Urinary bladder (tissue), 3 donors: ENCODE measurements at regions not wholly inside any gene's neighbourhood (a gene's known extent, or its start where the extent isn't known, plus 50 kb on each side); places are given as distances from the start of the nearest gene placed in this dataset.

Experiments used
- DNase-seq: peaks from one replicate; pipeline ENCODE4 v3.0.0-alpha.2; 2015; ENCODE audit errors: extremely low spot score
- H3K27ac ChIP-seq: one replicate; pipeline ENCODE4 v1.5.1; 2013; ENCODE audit warnings: low read depth, mild to moderate bottlenecking, moderate library complexity
- H3K36me3 ChIP-seq: one replicate; pipeline ENCODE4 v1.6.1; 2013; ENCODE audit warnings: mild to moderate bottlenecking, moderate library complexity; ENCODE audit not compliant: insufficient read depth
- H3K4me1 ChIP-seq: one replicate; pipeline ENCODE4 v1.6.1; 2013; ENCODE audit warnings: mild to moderate bottlenecking, moderate library complexity; ENCODE audit not compliant: insufficient read depth
- H3K4me3 ChIP-seq: one replicate; pipeline ENCODE4 v1.5.1; 2013; ENCODE audit warnings: low read depth, low read length
- WGBS: extraction: QIAGEN DNeasy Blood & Tissue Kit; methylation state at CpG from one replicate; pipeline ENCODE4 v1.1.7; 2013; 5-methylcytosine and 5-hydroxymethylcytosine counted together
- donor health status: healthy with polysubstance abuse.
- donor health status: healthy.

DNA sequence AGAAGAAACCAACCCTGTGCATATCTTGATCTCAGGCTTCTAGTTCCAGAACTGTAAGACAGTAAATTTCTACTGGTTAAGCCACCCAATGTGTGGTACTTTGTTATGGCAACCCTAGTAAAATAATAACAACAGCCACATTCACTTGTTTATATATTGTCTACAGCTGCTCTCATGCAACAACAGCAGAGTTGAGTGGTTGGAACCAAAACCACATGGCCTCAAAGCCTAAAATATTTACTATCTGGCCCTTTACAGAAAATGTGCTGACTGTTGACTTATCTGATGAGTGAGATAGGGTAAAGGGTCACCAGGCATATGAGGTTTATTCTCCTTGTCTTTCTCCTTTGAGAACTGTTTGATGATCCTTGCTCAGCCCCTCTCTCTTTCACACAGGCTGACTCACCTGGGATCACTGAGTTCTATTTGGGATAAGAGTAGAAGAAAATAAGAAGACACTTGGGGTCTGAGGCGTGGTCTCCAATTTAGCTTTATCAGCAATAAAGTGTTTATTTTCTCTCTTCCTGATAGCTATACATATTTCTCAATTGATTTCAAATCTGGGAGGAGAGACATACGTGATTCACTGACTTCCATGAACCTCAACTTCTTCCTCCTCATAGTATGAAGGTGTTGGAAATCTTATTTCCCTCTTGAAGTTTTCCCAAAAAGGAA lies 227.5 kb upstream of the STARD13 start:
- Histone ChIP-seq H3K27ac (no peak overlapping the region), H3K36me3 (no peaks in the 10 kb centered on the region), H3K4me3 (no peak overlapping the region), H3K4me1 (no peaks in the 10 kb centered on the region)
- WGBS = 96% methylated on average over 2 of the region's 2 CpGs
- no peak for DNase-seq

DNA sequence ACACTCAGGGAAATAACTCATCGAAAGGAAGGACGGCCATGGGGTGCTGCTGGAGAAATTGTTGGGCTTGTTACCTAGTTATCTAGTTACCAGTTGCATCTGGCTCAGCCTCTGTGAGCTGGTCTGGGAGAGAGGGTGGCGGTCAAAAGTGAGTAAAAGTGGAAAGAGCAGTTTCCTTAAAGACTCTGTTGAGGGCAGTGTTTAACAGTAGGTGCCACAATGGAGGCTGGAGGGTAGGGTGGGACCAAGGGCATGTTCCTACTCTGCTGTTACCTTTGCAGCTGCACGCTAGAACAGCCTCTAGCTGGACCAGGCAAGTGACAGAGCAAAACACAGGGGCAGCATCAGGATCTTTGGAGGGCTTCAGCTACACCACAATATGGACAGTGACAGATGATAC lies 228.8 kb upstream of the STARD13 start:
- no peak for DNase-seq
- no peak overlapping the region for H3K4me3 ChIP-seq
- H3K36me3 ChIP-seq = no peaks in the 10 kb centered on the region
- no peak overlapping the region for H3K27ac ChIP-seq
- WGBS = 90% methylated on average over 4 of the region's 4 CpGs
- no peaks in the 10 kb centered on the region for H3K4me1 ChIP-seq

DNA sequence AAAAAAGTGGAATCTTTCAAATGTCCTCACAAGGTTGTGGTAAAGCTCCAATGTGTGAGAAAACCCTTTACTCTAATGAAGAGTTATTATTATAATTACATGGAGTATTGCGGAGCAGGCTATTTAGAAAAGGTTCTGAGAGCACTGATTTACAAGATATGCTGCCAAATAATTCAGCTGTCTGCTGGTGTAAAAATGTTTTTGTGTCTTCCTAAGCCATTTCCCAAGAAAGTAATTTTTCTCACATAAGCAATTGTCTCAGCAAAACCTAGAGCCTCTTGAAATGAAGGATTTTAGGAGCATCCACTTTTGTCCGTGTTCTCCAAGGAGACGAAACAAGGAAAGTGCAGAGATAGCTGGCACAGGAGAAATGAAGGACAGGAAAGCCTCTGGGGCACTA lies 229.6 kb upstream of the STARD13 start:
- no peak for DNase-seq
- no peaks in the 10 kb centered on the region for H3K36me3 ChIP-seq
- no peaks in the 10 kb centered on the region for H3K4me1 ChIP-seq
- WGBS = 90% methylated on average over 3 of the region's 3 CpGs
- no peak overlapping the region for H3K4me3 ChIP-seq
- no peak overlapping the region for H3K27ac ChIP-seq

DNA sequence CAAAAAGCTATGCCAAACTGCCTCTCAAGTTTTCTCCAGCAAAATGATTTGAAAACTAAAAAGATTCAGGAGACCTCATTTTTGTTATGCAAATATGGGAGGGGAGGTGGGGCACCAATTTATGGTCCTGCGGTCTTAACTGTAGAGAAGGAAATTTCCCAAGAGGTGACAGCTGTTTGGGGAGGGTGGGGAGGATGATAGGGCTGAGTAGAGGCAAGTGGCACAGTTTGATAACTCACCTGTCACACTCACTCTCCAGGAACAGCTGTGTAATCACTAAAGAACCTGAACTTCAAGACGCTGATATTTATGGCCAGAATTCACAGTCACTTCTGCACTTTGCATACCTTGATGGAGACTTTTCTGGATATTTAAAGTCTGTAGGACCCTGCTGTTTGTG lies 232.9 kb upstream of the STARD13 start:
- Histone ChIP-seq H3K4me3 (no peak overlapping the region), H3K4me1 (no peaks in the 10 kb centered on the region), H3K27ac (no peak overlapping the region), H3K36me3 (peaks cover 2% of the 10 kb centered on the region)
- DNase-seq = no peak
- 85% methylated on average over 2 of the region's 2 CpGs for WGBS

DNA sequence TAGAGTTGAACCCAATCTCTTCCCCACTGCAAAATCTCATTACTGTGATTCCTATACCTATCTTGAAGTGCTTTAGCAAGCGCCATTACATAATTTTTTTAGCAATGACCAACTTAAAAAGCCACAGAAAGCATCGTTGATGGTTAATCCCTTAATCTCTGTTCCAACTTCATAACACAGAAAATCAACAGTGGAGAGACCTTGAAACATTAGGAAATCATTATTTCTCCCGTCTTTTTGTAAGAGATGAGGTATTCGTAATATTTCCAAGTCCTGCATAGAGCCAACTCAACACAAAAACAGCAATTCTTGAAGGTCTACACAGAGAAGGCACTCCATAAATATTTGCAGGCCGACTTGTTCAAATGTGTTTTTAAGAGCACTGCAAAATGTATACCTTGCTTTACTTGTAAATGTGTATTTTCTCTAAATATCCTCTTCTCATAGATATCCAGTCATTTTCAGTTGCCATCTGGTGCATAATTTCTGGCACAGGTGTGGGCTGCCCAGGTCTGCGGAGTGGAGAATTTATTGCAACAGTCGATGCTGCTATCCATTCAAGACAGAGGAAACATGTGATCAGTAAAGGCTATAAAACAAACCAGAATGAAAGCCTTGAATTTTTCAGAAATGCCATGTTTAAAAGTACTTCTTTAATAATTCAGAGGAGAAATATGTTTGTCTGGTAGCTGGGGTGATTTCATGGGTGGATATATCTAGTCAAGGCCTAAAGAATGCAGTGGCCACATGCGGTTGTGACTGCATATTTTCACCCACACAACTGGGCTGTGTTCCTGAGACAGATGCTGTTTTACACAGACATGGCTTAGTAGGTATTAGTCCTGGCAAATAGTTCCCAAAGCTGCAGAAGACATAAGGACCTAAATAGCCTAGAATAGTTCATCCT lies 234.3 kb upstream of the STARD13 start:
- no peak for DNase-seq
- H3K36me3 ChIP-seq = peaks cover 2% of the 10 kb centered on the region
- H3K4me3 ChIP-seq = no peak overlapping the region
- no peaks in the 10 kb centered on the region for H3K4me1 ChIP-seq
- H3K27ac ChIP-seq = no peak overlapping the region
- 66% methylated on average over 8 of the region's 8 CpGs for WGBS

DNA sequence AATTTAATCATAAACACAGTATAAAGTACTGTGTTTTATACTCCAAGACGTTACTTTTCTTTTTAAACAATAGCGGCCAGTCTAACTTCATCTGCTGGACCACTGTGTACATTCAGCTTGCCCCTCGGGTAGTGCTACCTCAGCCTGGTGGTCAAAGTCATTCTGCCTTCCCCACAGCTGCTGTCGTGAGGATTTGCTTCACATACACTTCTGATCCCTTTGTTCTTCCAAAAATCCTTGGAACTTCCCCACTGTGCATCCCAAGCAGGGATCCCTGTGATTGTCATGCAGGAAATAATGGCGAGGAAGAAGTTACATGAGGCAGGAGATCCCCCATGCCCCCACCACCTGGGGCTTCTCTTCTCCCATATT lies 234.9 kb upstream of the STARD13 start:
- 50% methylated on average over 5 of the region's 5 CpGs for WGBS
- H3K4me1 ChIP-seq = no peaks in the 10 kb centered on the region
- no peak overlapping the region for H3K4me3 ChIP-seq
- H3K27ac ChIP-seq = no peak overlapping the region
- H3K36me3 ChIP-seq = peaks cover 2% of the 10 kb centered on the region
- no peak for DNase-seq

DNA sequence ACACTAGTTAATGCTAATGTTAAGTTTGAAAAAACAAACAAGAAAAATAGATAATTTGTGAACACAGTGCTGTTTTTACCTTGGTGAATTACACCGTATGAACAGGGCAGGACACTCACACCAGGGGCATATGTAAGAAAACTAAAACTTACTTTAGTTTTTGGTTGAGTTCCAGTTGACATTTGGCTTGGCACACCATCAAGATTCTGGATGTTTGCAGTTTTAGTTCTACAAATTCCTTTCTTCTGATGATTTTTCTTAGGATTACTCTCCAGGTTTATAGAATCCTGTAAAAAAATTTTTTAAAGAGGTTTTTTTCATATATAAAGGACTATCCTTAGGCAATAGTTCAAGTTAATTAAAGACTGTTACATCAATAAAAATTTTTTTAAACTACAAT lies 238.5 kb upstream of the STARD13 start:
- no peak for DNase-seq
- H3K4me3 ChIP-seq = no peak overlapping the region
- H3K4me1 ChIP-seq = no peaks in the 10 kb centered on the region
- 38% methylated on average over 1 of the region's 1 CpG for WGBS
- no peak overlapping the region for H3K27ac ChIP-seq
- H3K36me3 ChIP-seq = peaks cover 2% of the 10 kb centered on the region

DNA sequence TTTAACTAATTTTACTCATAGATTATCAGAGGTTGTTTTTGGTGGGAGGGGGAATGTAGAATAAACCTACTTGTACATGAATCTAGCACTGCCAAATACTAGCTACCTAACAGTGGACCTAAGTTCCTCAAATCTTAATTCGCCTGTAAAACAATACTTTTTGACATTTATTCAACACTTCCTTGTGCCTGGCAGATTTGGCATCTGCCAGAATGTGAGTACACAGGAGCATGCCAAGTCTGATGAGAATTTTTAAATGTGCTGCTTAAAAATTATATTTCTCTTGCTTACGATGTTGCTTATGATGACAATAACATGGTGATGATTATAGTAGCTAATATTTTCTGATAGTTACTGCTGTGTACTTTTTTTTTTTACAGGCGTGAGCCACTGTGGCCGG lies 240.2 kb upstream of the STARD13 start:
- no peak overlapping the region for H3K27ac ChIP-seq
- no peak overlapping the region for H3K4me3 ChIP-seq
- peaks cover 2% of the 10 kb centered on the region for H3K36me3 ChIP-seq
- WGBS = 71% methylated on average over 4 of the region's 4 CpGs
- no peak for DNase-seq
- H3K4me1 ChIP-seq = no peaks in the 10 kb centered on the region

DNA sequence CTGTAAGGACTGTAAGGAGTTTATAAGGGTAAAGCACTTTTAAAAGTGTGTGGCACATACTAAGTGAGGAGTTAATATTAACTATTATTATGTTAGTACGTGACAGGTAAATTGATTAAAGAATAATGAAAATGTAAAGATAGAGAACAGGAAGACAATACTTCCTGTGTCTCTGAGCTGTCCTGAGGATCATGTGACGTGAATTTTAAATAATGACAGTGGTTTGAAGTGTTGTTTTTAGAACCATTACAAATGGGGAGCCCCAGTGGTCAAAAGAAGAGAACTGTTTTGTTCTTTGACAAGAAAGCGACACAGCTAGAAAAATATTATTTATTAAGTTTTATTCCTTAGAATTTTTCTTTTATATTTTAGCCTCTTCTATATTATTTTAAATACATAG lies 241.2 kb upstream of the STARD13 start:
- DNase-seq = no peak
- Histone ChIP-seq H3K36me3 (peaks cover 2% of the 10 kb centered on the region), H3K4me1 (no peaks in the 10 kb centered on the region), H3K27ac (no peak overlapping the region), H3K4me3 (no peak overlapping the region)
- 94% methylated on average over 3 of the region's 3 CpGs for WGBS

DNA sequence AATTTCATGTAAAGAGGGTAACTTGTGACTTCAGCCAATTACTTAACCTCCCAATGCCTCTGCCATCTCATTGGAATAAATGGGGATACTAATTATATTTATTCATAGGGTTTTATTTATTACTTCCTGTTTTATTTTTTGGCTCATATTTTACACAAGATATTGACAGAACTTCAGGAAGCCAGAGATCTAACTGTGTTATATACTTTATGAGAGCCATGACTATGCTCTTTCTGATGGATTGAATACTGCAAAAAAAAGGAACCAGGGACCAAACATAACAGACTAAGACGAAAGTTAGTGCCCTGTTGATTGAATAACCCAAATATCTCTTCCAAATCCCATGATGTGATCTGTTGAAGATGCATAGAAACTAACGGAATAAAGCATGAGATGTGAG lies 243.3 kb upstream of the STARD13 start:
- 88% methylated on average over 2 of the region's 2 CpGs for WGBS
- H3K4me3 ChIP-seq = no peak overlapping the region
- no peaks in the 10 kb centered on the region for H3K36me3 ChIP-seq
- DNase-seq = no peak
- H3K4me1 ChIP-seq = no peaks in the 10 kb centered on the region
- no peak overlapping the region for H3K27ac ChIP-seq

DNA sequence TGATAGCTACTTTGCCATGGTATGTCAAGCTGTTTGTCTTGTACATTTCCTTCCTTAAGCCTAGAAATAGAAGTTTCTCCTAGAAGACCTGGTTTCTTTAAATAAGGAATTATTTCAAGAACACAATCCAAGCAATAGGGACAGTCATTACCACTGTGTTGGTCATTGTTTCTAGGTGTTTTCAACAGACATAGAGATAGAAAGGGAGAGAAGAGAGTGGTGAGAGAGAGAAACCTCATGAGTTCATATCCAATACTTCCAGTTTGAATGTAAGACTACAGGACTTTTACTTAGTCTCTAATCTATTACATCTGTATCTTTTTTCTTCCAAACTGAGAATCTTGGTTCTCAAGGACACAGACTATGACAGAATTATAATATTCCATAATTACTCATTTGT lies 245.9 kb upstream of the STARD13 start:
- Histone ChIP-seq H3K4me3 (no peak overlapping the region), H3K4me1 (no peaks in the 10 kb centered on the region), H3K27ac (no peak overlapping the region), H3K36me3 (no peaks in the 10 kb centered on the region)
- DNase-seq = no peak

DNA sequence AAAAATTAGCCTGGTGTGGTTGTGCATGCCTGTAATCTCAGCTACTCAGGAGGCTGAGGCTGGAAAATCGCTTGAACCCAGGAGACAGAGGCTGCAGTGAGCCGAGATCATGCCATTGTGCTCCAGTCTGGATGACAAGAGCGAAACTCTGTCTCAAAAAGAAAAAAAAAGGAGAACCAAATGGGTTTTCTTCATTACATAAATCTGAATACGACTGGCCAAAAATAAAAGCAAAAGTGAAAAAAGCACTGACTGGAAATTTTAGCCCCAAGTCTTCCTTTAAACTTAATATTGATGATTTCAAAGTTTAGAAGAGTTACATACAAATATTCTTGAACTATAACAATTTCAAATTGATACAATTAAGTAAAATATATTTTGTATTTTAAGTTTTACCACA lies 249.5 kb upstream of the STARD13 start:
- Histone ChIP-seq H3K27ac (no peak overlapping the region), H3K4me1 (peaks cover 1% of the 10 kb centered on the region), H3K36me3 (no peaks in the 10 kb centered on the region), H3K4me3 (no peak overlapping the region)
- DNase-seq = no peak
- 93% methylated on average over 4 of the region's 4 CpGs for WGBS

DNA sequence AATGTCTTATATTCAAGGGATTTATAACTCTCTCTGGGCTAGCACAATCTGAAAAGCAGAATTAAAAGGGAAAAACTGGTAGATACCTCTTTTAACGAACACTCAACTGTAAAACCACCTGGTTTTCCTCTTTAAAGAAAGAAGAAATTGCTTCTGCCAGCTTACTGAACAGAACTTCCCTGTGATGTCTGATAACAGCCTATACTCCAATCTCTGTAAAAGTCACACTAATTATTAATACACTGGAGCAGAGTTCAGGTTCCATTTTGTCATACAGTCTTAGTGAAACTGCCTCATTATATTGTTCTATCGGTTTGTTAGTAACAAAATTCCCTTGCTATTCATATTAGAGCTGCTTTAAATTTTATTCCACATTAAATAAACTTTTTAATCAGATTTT lies 251.0 kb upstream of the STARD13 start:
- no peak for DNase-seq
- WGBS = 53% methylated on average over 2 of the region's 2 CpGs
- no peak overlapping the region for H3K4me3 ChIP-seq
- no peak overlapping the region for H3K27ac ChIP-seq
- H3K36me3 ChIP-seq = no peaks in the 10 kb centered on the region
- H3K4me1 ChIP-seq = peaks cover 1% of the 10 kb centered on the region

DNA sequence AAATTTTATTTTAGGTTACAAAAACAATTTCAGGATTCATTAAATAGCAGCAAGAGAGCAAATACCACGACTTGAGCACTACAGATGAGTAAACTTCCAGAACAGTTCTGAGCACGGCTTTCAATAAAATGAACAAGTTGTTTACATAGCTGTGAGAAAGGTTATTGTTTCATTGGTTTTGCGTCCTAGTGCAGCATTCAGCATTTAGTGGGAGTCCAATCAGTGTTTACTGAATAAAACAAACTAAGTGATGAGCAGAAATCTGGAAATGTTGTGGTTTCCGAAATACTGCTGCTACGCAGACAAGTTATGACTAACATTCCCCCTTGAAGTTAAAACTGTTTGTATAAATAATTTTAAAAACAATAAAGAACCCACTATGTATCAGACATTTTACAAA lies 251.5 kb upstream of the STARD13 start:
- H3K4me1 ChIP-seq = peaks cover 1% of the 10 kb centered on the region
- H3K27ac ChIP-seq = peak overlapping the region; percentile 74
- H3K36me3 ChIP-seq = no peaks in the 10 kb centered on the region
- H3K4me3 ChIP-seq = no peak overlapping the region
- DNase-seq = no peak
- WGBS = 34% methylated on average over 5 of the region's 5 CpGs
